ENCODE measurements at regions not wholly inside any gene's neighbourhood (a gene's known extent, or its start where the extent isn't known, plus 50 kb on each side); places are given as distances from the start of the nearest gene placed in this dataset.

GRCh38 chr18:6600667-6601167, 128.8 kb upstream of the ARHGAP28 start:
- TF ChIP-seq EZH2phosphoT487 (IDR thresholded peaks at IDR 0.05; ENCODE audit: borderline replicate concordance) (no peak), POLR2A (IDR thresholded peaks at IDR 0.05; ENCODE audit: borderline replicate concordance, extremely low read depth, insufficient read depth, insufficient read length) (no peak), SIN3A (IDR thresholded peaks at IDR 0.05; ENCODE audit: low read depth) (no peak), POLR2AphosphoS5 (IDR thresholded peaks at IDR 0.05; ENCODE audit: low read depth, low read length) (no peak), CEBPB (IDR thresholded peaks at IDR 0.05; ENCODE audit: low read depth) (no peak), EZH2 (IDR thresholded peaks at IDR 0.05) (no peak), TCF7L2 (IDR thresholded peaks at IDR 0.05; ENCODE audit: borderline replicate concordance, extremely low read depth, insufficient read depth, insufficient read length) (no peak), ZNF274 (IDR thresholded peaks at IDR 0.05; ENCODE audit: low read depth, low read length) (no peak), RAD21 (IDR thresholded peaks at IDR 0.05; ENCODE audit: low read depth) (no peak), FOSL1 (IDR thresholded peaks at IDR 0.05; ENCODE audit: low read depth) (no peak), JUND (IDR thresholded peaks at IDR 0.05) (no peak), EGR1 (IDR thresholded peaks at IDR 0.05; ENCODE audit: low read depth) (no peak)
- TF ChIP-seq, protein P1, sequence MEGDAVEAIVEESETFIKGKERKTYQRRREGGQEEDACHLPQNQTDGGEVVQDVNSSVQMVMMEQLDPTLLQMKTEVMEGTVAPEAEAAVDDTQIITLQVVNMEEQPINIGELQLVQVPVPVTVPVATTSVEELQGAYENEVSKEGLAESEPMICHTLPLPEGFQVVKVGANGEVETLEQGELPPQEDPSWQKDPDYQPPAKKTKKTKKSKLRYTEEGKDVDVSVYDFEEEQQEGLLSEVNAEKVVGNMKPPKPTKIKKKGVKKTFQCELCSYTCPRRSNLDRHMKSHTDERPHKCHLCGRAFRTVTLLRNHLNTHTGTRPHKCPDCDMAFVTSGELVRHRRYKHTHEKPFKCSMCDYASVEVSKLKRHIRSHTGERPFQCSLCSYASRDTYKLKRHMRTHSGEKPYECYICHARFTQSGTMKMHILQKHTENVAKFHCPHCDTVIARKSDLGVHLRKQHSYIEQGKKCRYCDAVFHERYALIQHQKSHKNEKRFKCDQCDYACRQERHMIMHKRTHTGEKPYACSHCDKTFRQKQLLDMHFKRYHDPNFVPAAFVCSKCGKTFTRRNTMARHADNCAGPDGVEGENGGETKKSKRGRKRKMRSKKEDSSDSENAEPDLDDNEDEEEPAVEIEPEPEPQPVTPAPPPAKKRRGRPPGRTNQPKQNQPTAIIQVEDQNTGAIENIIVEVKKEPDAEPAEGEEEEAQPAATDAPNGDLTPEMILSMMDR (IDR thresholded peaks at IDR 0.05 in 2 of 3, conservative IDR thresholded peaks at IDR 0.05 in 1 of 3; ENCODE audit: borderline replicate concordance in 1 of 3, insufficient read depth in 1 of 3, low read depth in 2 of 3, low read length in 2 of 3), result no peak
- TF ChIP-seq, protein P2, sequence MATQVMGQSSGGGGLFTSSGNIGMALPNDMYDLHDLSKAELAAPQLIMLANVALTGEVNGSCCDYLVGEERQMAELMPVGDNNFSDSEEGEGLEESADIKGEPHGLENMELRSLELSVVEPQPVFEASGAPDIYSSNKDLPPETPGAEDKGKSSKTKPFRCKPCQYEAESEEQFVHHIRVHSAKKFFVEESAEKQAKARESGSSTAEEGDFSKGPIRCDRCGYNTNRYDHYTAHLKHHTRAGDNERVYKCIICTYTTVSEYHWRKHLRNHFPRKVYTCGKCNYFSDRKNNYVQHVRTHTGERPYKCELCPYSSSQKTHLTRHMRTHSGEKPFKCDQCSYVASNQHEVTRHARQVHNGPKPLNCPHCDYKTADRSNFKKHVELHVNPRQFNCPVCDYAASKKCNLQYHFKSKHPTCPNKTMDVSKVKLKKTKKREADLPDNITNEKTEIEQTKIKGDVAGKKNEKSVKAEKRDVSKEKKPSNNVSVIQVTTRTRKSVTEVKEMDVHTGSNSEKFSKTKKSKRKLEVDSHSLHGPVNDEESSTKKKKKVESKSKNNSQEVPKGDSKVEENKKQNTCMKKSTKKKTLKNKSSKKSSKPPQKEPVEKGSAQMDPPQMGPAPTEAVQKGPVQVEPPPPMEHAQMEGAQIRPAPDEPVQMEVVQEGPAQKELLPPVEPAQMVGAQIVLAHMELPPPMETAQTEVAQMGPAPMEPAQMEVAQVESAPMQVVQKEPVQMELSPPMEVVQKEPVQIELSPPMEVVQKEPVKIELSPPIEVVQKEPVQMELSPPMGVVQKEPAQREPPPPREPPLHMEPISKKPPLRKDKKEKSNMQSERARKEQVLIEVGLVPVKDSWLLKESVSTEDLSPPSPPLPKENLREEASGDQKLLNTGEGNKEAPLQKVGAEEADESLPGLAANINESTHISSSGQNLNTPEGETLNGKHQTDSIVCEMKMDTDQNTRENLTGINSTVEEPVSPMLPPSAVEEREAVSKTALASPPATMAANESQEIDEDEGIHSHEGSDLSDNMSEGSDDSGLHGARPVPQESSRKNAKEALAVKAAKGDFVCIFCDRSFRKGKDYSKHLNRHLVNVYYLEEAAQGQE (IDR thresholded peaks at IDR 0.05; ENCODE audit: low read depth), result no peak
